ENCODE measurements at regions not wholly inside any gene's neighbourhood (a gene's known extent, or its start where the extent isn't known, plus 50 kb on each side); places are given as distances from the start of the nearest gene placed in this dataset.

DNA sequence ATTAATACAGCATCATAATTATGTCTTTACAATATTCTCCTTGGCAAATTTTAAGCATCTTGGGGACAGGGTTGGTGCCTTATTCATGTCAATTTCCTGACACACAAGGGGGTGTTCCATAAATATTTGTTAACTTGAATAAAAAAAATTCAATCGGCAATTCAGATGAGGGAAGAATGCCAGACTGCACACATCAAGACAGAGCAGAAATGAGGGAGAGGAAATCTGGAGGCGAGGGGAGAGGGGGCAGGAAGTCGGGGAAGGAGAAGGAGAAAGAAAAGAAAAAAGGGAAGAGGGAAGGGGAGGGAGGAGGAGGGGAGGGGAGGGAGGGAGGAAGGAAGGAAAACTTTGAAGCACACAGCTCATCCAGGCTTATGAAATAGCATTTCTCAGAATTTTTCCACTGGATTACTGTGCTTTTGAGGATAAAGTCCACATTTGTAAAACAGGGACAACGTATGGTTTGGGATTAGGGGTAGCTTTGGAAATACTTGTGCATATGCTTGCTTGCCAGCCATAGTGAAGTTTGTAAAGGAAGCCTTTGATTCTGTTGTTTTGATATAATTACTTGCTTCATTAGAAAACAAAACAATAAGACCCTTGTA lies 362.1 kb downstream of the SAMD5 start:
- no peaks in the 10 kb centered on the region for H3K79me2 ChIP-seq (ENCODE audit: insufficient read depth, low read length)
- no peaks in the 10 kb centered on the region for H4K20me1 ChIP-seq (ENCODE audit: insufficient read depth, low read length)
- no peaks in the 10 kb centered on the region for H3K4me1 Mint-ChIP-seq (ENCODE audit: low read depth, unreplicated experiment)
- DNase-seq (ENCODE audit: low read depth) (no peak), FAIRE-seq (no peak)
- no peak overlapping the region for H3K4me3 ChIP-seq (ENCODE audit: insufficient read depth, low read depth, low read length)
- H3K9me3 Mint-ChIP-seq (ENCODE audit: unreplicated experiment): no peaks in the 10 kb centered on the region
- H3K9ac ChIP-seq (ENCODE audit: low read length): no peak overlapping the region
- H3K27ac ChIP-seq (ENCODE audit: low read depth, low read length): no peak overlapping the region
- H3K4me1 ChIP-seq (ENCODE audit: insufficient read depth, low read length): no peaks in the 10 kb centered on the region
- no peaks in the 10 kb centered on the region for H3K36me3 ChIP-seq (ENCODE audit: insufficient read depth, low read length)
- H3K9me3 ChIP-seq (ENCODE audit: insufficient read depth, low read depth, low read length): no peaks in the 10 kb centered on the region
- no peak overlapping the region for H2AFZ ChIP-seq (ENCODE audit: low read depth, low read length)
- no peaks in the 10 kb centered on the region for H3K27me3 ChIP-seq (ENCODE audit: insufficient read depth, low read length)
- TF ChIP-seq, protein P1, sequence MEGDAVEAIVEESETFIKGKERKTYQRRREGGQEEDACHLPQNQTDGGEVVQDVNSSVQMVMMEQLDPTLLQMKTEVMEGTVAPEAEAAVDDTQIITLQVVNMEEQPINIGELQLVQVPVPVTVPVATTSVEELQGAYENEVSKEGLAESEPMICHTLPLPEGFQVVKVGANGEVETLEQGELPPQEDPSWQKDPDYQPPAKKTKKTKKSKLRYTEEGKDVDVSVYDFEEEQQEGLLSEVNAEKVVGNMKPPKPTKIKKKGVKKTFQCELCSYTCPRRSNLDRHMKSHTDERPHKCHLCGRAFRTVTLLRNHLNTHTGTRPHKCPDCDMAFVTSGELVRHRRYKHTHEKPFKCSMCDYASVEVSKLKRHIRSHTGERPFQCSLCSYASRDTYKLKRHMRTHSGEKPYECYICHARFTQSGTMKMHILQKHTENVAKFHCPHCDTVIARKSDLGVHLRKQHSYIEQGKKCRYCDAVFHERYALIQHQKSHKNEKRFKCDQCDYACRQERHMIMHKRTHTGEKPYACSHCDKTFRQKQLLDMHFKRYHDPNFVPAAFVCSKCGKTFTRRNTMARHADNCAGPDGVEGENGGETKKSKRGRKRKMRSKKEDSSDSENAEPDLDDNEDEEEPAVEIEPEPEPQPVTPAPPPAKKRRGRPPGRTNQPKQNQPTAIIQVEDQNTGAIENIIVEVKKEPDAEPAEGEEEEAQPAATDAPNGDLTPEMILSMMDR (IDR thresholded peaks at IDR 0.05; ENCODE audit: insufficient read depth, low read depth, low read length): no peak
- TF ChIP-seq EZH2 (IDR thresholded peaks at IDR 0.05; ENCODE audit: insufficient read depth, low read length): no peak
- H3K27me3 Mint-ChIP-seq (ENCODE audit: low read depth, unreplicated experiment): no peaks in the 10 kb centered on the region
- no peak overlapping the region for H3K4me2 ChIP-seq (ENCODE audit: low read length)
- no peak overlapping the region for H3K4me3 Mint-ChIP-seq (ENCODE audit: unreplicated experiment)
- H3K36me3 Mint-ChIP-seq (ENCODE audit: low read depth, unreplicated experiment): no peaks in the 10 kb centered on the region
- no peak overlapping the region for H3K27ac Mint-ChIP-seq (ENCODE audit: unreplicated experiment)

DNA sequence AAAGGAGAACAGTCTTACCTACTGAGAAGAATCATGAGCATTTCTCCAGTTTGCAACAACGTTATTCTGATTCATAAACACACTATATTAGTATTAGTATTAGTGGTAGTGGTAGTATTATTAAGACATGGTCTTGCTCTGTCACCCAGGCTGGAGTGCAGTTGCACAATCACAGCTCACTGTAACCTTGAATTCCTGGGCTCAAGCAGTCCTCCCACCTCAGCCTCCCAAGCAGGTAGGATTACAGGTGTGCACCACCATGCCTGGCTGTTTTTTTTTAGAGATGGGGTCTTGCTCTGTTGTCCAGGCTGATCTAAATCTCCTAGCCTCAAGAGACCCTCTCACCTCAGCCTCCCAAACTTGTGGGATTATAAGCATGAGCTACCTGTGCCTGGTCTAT lies 363.5 kb downstream of the SAMD5 start:
- no peaks in the 10 kb centered on the region for H3K79me2 ChIP-seq (ENCODE audit: insufficient read depth, low read length)
- no peak overlapping the region for H3K27ac ChIP-seq (ENCODE audit: low read depth, low read length)
- TF ChIP-seq, protein P1 (IDR thresholded peaks at IDR 0.05; ENCODE audit: insufficient read depth, low read depth, low read length): no peak
- TF ChIP-seq EZH2 (IDR thresholded peaks at IDR 0.05; ENCODE audit: insufficient read depth, low read length): no peak
- H3K4me3 Mint-ChIP-seq (ENCODE audit: unreplicated experiment): no peak overlapping the region
- no peak for FAIRE-seq
- H3K9me3 Mint-ChIP-seq (ENCODE audit: unreplicated experiment): no peaks in the 10 kb centered on the region
- H3K9ac ChIP-seq (ENCODE audit: low read length): no peak overlapping the region
- DNase-seq (ENCODE audit: low read depth): no peak
- no peaks in the 10 kb centered on the region for H3K4me1 ChIP-seq (ENCODE audit: insufficient read depth, low read length)
- H3K4me3 ChIP-seq (ENCODE audit: insufficient read depth, low read depth, low read length): no peak overlapping the region
- H3K4me1 Mint-ChIP-seq (ENCODE audit: low read depth, unreplicated experiment): no peaks in the 10 kb centered on the region
- H3K4me2 ChIP-seq (ENCODE audit: low read length): no peak overlapping the region
- no peaks in the 10 kb centered on the region for H3K27me3 Mint-ChIP-seq (ENCODE audit: low read depth, unreplicated experiment)
- no peaks in the 10 kb centered on the region for H3K27me3 ChIP-seq (ENCODE audit: insufficient read depth, low read length)
- H3K9me3 ChIP-seq (ENCODE audit: insufficient read depth, low read depth, low read length): no peaks in the 10 kb centered on the region
- H3K36me3 Mint-ChIP-seq (ENCODE audit: low read depth, unreplicated experiment): no peaks in the 10 kb centered on the region
- no peak overlapping the region for H2AFZ ChIP-seq (ENCODE audit: low read depth, low read length)
- H3K27ac Mint-ChIP-seq (ENCODE audit: unreplicated experiment): no peak overlapping the region
- H3K36me3 ChIP-seq (ENCODE audit: insufficient read depth, low read length): no peaks in the 10 kb centered on the region
- no peaks in the 10 kb centered on the region for H4K20me1 ChIP-seq (ENCODE audit: insufficient read depth, low read length)

DNA sequence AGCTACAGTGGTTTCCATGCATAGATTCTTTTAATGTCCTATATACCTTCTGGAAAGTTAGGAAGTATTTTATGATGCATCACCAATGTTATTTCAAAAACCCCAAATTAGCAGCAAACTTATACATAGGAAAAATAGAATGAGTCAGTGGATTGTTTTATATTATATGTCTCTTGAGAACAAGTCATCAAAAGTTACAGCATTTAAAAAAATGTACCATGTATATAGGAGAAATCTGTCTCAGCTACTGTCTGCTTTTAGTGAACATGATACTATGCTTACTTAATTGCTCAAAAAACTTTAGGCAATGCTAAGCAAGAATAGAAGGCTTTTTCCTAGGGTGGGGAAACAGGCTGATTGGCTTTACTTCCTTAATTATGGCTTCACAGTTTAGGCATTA lies 365.3 kb downstream of the SAMD5 start:
- H3K4me1 ChIP-seq (ENCODE audit: insufficient read depth, low read length): no peaks in the 10 kb centered on the region
- H3K27ac ChIP-seq (ENCODE audit: low read depth, low read length): no peak overlapping the region
- no peaks in the 10 kb centered on the region for H3K27me3 Mint-ChIP-seq (ENCODE audit: low read depth, unreplicated experiment)
- DNase-seq (ENCODE audit: low read depth): no peak
- H3K4me2 ChIP-seq (ENCODE audit: low read length): no peak overlapping the region
- no peak for FAIRE-seq
- H3K27me3 ChIP-seq (ENCODE audit: insufficient read depth, low read length): no peaks in the 10 kb centered on the region
- no peak overlapping the region for H3K4me3 Mint-ChIP-seq (ENCODE audit: unreplicated experiment)
- no peaks in the 10 kb centered on the region for H3K9me3 Mint-ChIP-seq (ENCODE audit: unreplicated experiment)
- H3K36me3 ChIP-seq (ENCODE audit: insufficient read depth, low read length): no peaks in the 10 kb centered on the region
- H3K9ac ChIP-seq (ENCODE audit: low read length): no peak overlapping the region
- H3K4me3 ChIP-seq (ENCODE audit: insufficient read depth, low read depth, low read length): no peak overlapping the region
- no peaks in the 10 kb centered on the region for H3K79me2 ChIP-seq (ENCODE audit: insufficient read depth, low read length)
- H2AFZ ChIP-seq (ENCODE audit: low read depth, low read length): no peak overlapping the region
- H3K27ac Mint-ChIP-seq (ENCODE audit: unreplicated experiment): no peak overlapping the region
- H3K4me1 Mint-ChIP-seq (ENCODE audit: low read depth, unreplicated experiment): no peaks in the 10 kb centered on the region
- H3K36me3 Mint-ChIP-seq (ENCODE audit: low read depth, unreplicated experiment): no peaks in the 10 kb centered on the region
- no peaks in the 10 kb centered on the region for H4K20me1 ChIP-seq (ENCODE audit: insufficient read depth, low read length)
- TF ChIP-seq EZH2 (IDR thresholded peaks at IDR 0.05; ENCODE audit: insufficient read depth, low read length): no peak
- TF ChIP-seq, protein P1 (IDR thresholded peaks at IDR 0.05; ENCODE audit: insufficient read depth, low read depth, low read length): no peak
- no peaks in the 10 kb centered on the region for H3K9me3 ChIP-seq (ENCODE audit: insufficient read depth, low read depth, low read length)

All from astrocyte (in vitro differentiated cells and primary cell).